GM19238 (cell line): ENCODE measurements at regions not wholly inside any gene's neighbourhood (a gene's known extent, or its start where the extent isn't known, plus 50 kb on each side); places are given as distances from the start of the nearest gene placed in this dataset.

ENCODE experiments used
- DNase-seq: peaks from one replicate; pipeline ENCODE4 v3.0.0; 2011; ENCODE audit warnings: low spot score; ENCODE audit not compliant: insufficient read length

- DNase-seq, result no peak
Observed at GRCh38 chr10:4353059-4353655, 472.9 kb upstream of the AKR1E2 start.

- no peak for DNase-seq
Observed at GRCh38 chr10:4352414-4352961, 473.5 kb upstream of the AKR1E2 start.

- DNase-seq, result no peak
Observed at GRCh38 chr10:4351723-4352413, 474.1 kb upstream of the AKR1E2 start.

- DNase-seq, result no peak
Observed at GRCh38 chr10:4347397-4347796, 478.6 kb upstream of the AKR1E2 start.

GRCh38 chr10:4345877-4346646 lies 479.9 kb upstream of the AKR1E2 start:
- DNase-seq, result no peak

- DNase-seq, result no peak
Observed at GRCh38 chr10:4344492-4344994, 481.5 kb upstream of the AKR1E2 start.

- DNase-seq, result no peak
Observed at GRCh38 chr10:4343873-4344272, 482.1 kb upstream of the AKR1E2 start.

GRCh38 chr10:4343091-4343490 lies 482.9 kb upstream of the AKR1E2 start:
- DNase-seq, result no peak

GRCh38 chr10:4338768-4339167 lies 487.2 kb upstream of the AKR1E2 start:
- DNase-seq, result no peak

- DNase-seq, result no peak
Observed at GRCh38 chr10:4337563-4337962, 488.4 kb upstream of the AKR1E2 start.

GRCh38 chr10:4334871-4335270 lies 491.1 kb upstream of the AKR1E2 start:
- DNase-seq, result no peak

GRCh38 chr10:4334015-4334414 lies 492.0 kb upstream of the AKR1E2 start:
- DNase-seq, result no peak

- no peak for DNase-seq
Observed at GRCh38 chr10:4333459-4333894, 492.5 kb upstream of the AKR1E2 start.

GRCh38 chr10:4332764-4333458 lies 493.1 kb upstream of the AKR1E2 start:
- DNase-seq, result no peak

GRCh38 chr10:4331150-4331549 lies 494.9 kb upstream of the AKR1E2 start:
- DNase-seq, result no peak

GRCh38 chr10:4330636-4331035 lies 495.4 kb upstream of the AKR1E2 start:
- DNase-seq, result no peak

GRCh38 chr10:4329225-4329624 lies 496.8 kb upstream of the AKR1E2 start:
- DNase-seq, result no peak

- DNase-seq, result no peak
Observed at GRCh38 chr10:4326647-4327046, 499.4 kb upstream of the AKR1E2 start.

GRCh38 chr10:4319870-4320367 lies 506.1 kb upstream of the AKR1E2 start:
- no peak for DNase-seq

- DNase-seq, result no peak
Observed at GRCh38 chr10:4316161-4316810, 509.7 kb upstream of the AKR1E2 start.

- DNase-seq, result no peak
Observed at GRCh38 chr10:4315551-4315950, 510.5 kb upstream of the AKR1E2 start.
